Cardiac muscle cell (in vitro differentiated cells and primary cell): ENCODE measurements at regions not wholly inside any gene's neighbourhood (a gene's known extent, or its start where the extent isn't known, plus 50 kb on each side); places are given as distances from the start of the nearest gene placed in this dataset.

Source experiments
- DNase-seq, 2 donors: peaks; one replicate each; pipeline versions ENCODE4 v3.0.0 to v3.0.0-alpha.2; 2010 to 2017; ENCODE audit warnings: low read depth in 1 of 2, low spot score in 1 of 2
- H3K27ac ChIP-seq: fragments of 200-600 bp; sonication (generic); 2 replicates; pipeline ENCODE4 v1.5.1; 2016
- H3K27me3 ChIP-seq: fragments of 200-600 bp; sonication (generic); 2 replicates; pipeline ENCODE4 v1.6.0; 2016; ENCODE audit warnings: control low read depth
- H3K36me3 ChIP-seq: fragments of 200-600 bp; sonication (generic); 2 replicates; pipeline ENCODE4 v1.5.1; 2016; ENCODE audit warnings: control low read depth
- H3K4me1 ChIP-seq: fragments of 200-600 bp; sonication (generic); 2 replicates; pipeline ENCODE4 v1.8.1; 2017; ENCODE audit warnings: low read depth, mild to moderate bottlenecking, mixed run types
- H3K4me3 ChIP-seq: fragments of 200-600 bp; sonication (generic); 2 replicates; pipeline ENCODE4 v1.5.1; 2016; ENCODE audit warnings: mild to moderate bottlenecking
- H3K9me3 ChIP-seq: fragments of 200-600 bp; sonication (generic); 2 replicates; pipeline ENCODE4 v1.5.1; 2017; ENCODE audit warnings: low read depth, mild to moderate bottlenecking, control low read depth
- TF ChIP-seq, protein P1 (sequence below): IDR thresholded peaks from 2 replicates; pipeline ENCODE4 v1.5.1; 2012; ENCODE audit warnings: low read depth, mild to moderate bottlenecking, low read length

- DNase-seq, result no peak
- Histone ChIP-seq H3K36me3 (no peaks in the 10 kb centered on the region), H3K9me3 (no peaks in the 10 kb centered on the region), H3K4me1 (no peaks in the 10 kb centered on the region), H3K27ac (no peak overlapping the region), H3K27me3 (no peaks in the 10 kb centered on the region), H3K4me3 (no peak overlapping the region)
- TF ChIP-seq, protein P1, sequence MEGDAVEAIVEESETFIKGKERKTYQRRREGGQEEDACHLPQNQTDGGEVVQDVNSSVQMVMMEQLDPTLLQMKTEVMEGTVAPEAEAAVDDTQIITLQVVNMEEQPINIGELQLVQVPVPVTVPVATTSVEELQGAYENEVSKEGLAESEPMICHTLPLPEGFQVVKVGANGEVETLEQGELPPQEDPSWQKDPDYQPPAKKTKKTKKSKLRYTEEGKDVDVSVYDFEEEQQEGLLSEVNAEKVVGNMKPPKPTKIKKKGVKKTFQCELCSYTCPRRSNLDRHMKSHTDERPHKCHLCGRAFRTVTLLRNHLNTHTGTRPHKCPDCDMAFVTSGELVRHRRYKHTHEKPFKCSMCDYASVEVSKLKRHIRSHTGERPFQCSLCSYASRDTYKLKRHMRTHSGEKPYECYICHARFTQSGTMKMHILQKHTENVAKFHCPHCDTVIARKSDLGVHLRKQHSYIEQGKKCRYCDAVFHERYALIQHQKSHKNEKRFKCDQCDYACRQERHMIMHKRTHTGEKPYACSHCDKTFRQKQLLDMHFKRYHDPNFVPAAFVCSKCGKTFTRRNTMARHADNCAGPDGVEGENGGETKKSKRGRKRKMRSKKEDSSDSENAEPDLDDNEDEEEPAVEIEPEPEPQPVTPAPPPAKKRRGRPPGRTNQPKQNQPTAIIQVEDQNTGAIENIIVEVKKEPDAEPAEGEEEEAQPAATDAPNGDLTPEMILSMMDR, result no peak
Observed at GRCh38 chr1:198019126-198019525, 102.0 kb downstream of the LHX9 start.

DNA sequence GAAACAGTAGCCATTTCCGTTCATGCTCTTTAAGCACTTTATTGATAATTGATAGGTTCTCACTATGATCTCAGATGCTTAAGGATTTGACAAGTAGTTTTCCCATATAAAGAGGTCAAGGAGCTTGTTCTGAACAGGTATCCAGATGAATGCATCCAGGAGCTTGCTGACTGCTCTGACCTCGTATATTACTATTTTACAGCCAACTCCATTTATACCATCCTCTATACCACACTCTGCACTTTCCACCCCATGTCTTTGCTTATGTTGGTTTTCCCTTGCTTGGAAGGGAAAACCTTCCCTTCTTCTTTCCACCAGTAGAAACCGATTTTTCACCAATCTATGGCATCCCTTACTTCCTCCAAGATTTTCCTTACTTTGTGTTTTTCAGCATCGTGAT is 107.2 kb downstream of the LHX9 start:
- TF ChIP-seq, protein P1, result no peak
- no peak for DNase-seq
- H3K4me3 ChIP-seq, result no peak overlapping the region
- no peak overlapping the region for H3K27ac ChIP-seq
- H3K9me3 ChIP-seq, result no peaks in the 10 kb centered on the region
- no peaks in the 10 kb centered on the region for H3K4me1 ChIP-seq
- H3K27me3 ChIP-seq, result no peaks in the 10 kb centered on the region
- H3K36me3 ChIP-seq, result no peaks in the 10 kb centered on the region

DNA sequence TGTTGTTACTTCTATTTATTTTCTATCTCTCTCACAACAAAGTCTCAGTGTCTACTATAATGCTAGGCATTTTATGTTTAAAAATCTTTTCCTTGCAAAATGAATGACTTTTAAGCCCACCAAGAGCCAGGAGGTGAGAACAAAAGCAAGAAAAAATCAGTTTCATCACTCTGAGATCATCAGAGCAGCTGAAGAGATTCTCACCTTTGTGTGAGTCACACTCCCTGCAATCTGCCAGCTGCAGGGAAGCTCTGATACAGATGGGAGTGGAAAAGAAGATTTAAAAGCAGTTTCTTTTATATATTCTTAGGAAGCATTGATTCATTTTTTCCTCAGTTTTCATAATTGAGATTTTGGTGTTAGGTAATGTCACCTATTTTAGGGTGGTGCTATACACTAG is 107.6 kb downstream of the LHX9 start:
- Histone ChIP-seq H3K27ac (no peak overlapping the region), H3K9me3 (no peaks in the 10 kb centered on the region), H3K27me3 (no peaks in the 10 kb centered on the region), H3K36me3 (no peaks in the 10 kb centered on the region), H3K4me3 (no peak overlapping the region), H3K4me1 (no peaks in the 10 kb centered on the region)
- TF ChIP-seq, protein P1, result no peak
- no peak for DNase-seq

GRCh38 chr1:198030682-198031081 is 113.5 kb downstream of the LHX9 start:
- Histone ChIP-seq H3K9me3 (no peaks in the 10 kb centered on the region), H3K27me3 (no peaks in the 10 kb centered on the region), H3K4me3 (no peak overlapping the region), H3K4me1 (no peaks in the 10 kb centered on the region), H3K27ac (no peak overlapping the region), H3K36me3 (no peaks in the 10 kb centered on the region)
- TF ChIP-seq, protein P1, result no peak
- peak in 1 of 2 donors; percentile 38 for DNase-seq

DNA sequence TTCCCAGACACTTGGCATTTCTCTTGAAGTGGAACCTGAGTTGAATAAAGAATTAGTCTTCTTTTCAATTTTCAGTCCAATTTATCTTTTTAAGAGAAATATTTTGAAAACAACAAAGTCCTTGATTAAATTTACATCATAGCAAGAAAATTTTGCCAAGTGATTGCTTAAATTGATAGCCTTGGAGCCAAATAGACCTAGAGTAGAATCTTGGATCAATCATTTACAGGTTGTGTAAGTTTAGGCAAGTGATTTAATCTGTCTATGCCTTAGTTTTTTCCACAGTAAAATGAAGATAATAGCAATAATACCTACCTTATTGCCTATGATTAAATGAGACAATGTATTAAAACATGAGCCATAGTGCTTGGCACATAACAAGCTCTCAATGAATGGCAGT is 113.9 kb downstream of the LHX9 start:
- H3K27me3 ChIP-seq, result no peaks in the 10 kb centered on the region
- TF ChIP-seq, protein P1, result no peak

GRCh38 chr1:198032668-198033067 is 115.5 kb downstream of the LHX9 start:
- TF ChIP-seq, protein P1, result no peak
- H3K4me3 ChIP-seq, result no peak overlapping the region
- no peaks in the 10 kb centered on the region for H3K36me3 ChIP-seq
- H3K27me3 ChIP-seq, result no peaks in the 10 kb centered on the region
- no peak for DNase-seq
- H3K4me1 ChIP-seq, result no peaks in the 10 kb centered on the region
- no peaks in the 10 kb centered on the region for H3K9me3 ChIP-seq
- no peak overlapping the region for H3K27ac ChIP-seq

More for the DNA sequence above, 113.9 kb downstream of the LHX9 start:
- no peak for DNase-seq
- Histone ChIP-seq H3K9me3 (no peaks in the 10 kb centered on the region), H3K4me3 (no peak overlapping the region), H3K4me1 (no peaks in the 10 kb centered on the region), H3K36me3 (no peaks in the 10 kb centered on the region), H3K27ac (no peak overlapping the region)
